Right lobe of liver (tissue), 6 donors: ENCODE measurements at regions not wholly inside any gene's neighbourhood (a gene's known extent, or its start where the extent isn't known, plus 50 kb on each side); places are given as distances from the start of the nearest gene placed in this dataset.

Experiments used
- ATAC-seq, 4 donors: fragments of 200-7000 bp; cut with Tn5 transposase; one replicate each; pipeline ENCODE4 v1.9.1; 2020; ENCODE audit warnings: mild to moderate bottlenecking in 4 of 4, moderate library complexity in 4 of 4
- DNase-seq, 3 donors: peaks; one replicate each; pipeline ENCODE4 v3.0.0-alpha.2; 2020
- H3K27ac ChIP-seq, 3 donors: fragments of 200-600 bp; one replicate each; pipeline ENCODE4 v1.8.0; 2022
- H3K27me3 ChIP-seq, 2 donors: fragments of 200-600 bp; one replicate each; pipeline ENCODE4 v1.8.0; 2022
- H3K36me3 ChIP-seq, 4 donors: fragments of 200-600 bp; sonication (generic) in 1 of 4; one replicate each; pipeline versions ENCODE4 v1.5.1 to v1.8.0; 2017 to 2022; ENCODE audit warnings: control low read depth in 1 of 4
- H3K4me1 ChIP-seq, 4 donors: fragments of 200-600 bp; sonication (generic) in 1 of 4; one replicate each; pipeline versions ENCODE4 v1.5.1 to v1.8.0; 2017 to 2022; ENCODE audit warnings: control low read depth in 1 of 4
- H3K4me3 ChIP-seq, 3 donors: fragments of 200-600 bp; one replicate each; pipeline ENCODE4 v1.8.0; 2022
- H3K9me3 ChIP-seq, 4 donors: fragments of 200-600 bp; sonication (generic) in 1 of 4; one replicate each; pipeline versions ENCODE4 v1.5.1 to v1.8.0; 2017 to 2022; ENCODE audit warnings: control low read depth in 1 of 4
- CTCF ChIP-seq, 4 donors: fragments of 200-600 bp in 3 of 4; fragments of 450-650 bp in 1 of 4; IDR thresholded peaks; one replicate each; pipeline versions ENCODE4 v1.5.1 to v1.8.0; 2016 to 2022; ENCODE audit warnings: antibody characterized with exemption in 4 of 4, mild to moderate bottlenecking in 2 of 4
- POLR2A ChIP-seq: fragments of 450-650 bp; IDR thresholded peaks from one replicate; pipeline ENCODE4 v1.6.1; 2017; ENCODE audit warnings: antibody characterized with exemption, mild to moderate bottlenecking
- WGBS: methylation state at CpG from one replicate; pipeline ENCODE4 v1.1.6; 2018; ENCODE audit warnings: low coverage, low lambda C conversion rate; ENCODE audit not compliant: insufficient coverage; ENCODE audit errors: missing lambda C conversion rate; 5-methylcytosine and 5-hydroxymethylcytosine counted together
- intact Hi-C, 2 donors: fragments of 100-400 bp; cut with DNase I; formaldehyde crosslinking; loops; one replicate each; pipeline versions ENCODE4 v1.11.2 to v1.14.1; 2022
- donor health status: DM: no; HTN: yes; CAD: no.
- donor health status: DM: no; HTN: no; CAD: no.
- donor health status: DM: no; HTN: no; CAD: no.
- donor health status: DM: no; HTN: yes; CAD: no.
- donor health status: DM: no; HTN: yes; CAD: no.

- TF ChIP-seq CTCF (IDR thresholded peaks at IDR 0.05) (no peak), POLR2A (no peak)
- Histone ChIP-seq H3K4me1 (no peaks in the 10 kb centered on the region), H3K4me3 (no peak overlapping the region), H3K27ac (no peak overlapping the region), H3K9me3 (no peaks in the 10 kb centered on the region), H3K27me3 (no peaks in the 10 kb centered on the region), H3K36me3 (no peaks in the 10 kb centered on the region)
- ATAC-seq (no peak), DNase-seq (no peak)
- WGBS = 49% methylated on average over 3 of the region's 3 CpGs
- intact Hi-C loops = no loop called here
These were observed 461.4 kb upstream of the KIRREL3 start for GRCh38 chr11:127462065-127462344.

GRCh38 chr11:127461241-127462064, 460.9 kb upstream of the KIRREL3 start:
- no peak overlapping the region for H3K4me3 ChIP-seq
- no peak overlapping the region for H3K27ac ChIP-seq
- no peaks in the 10 kb centered on the region for H3K9me3 ChIP-seq
- DNase-seq (no peak), ATAC-seq (no peak)
- TF ChIP-seq CTCF (IDR thresholded peaks at IDR 0.05) = no peak
- no peak for TF ChIP-seq POLR2A
- intact Hi-C loops = no loop called here
- no peaks in the 10 kb centered on the region for H3K27me3 ChIP-seq
- H3K4me1 ChIP-seq = no peaks in the 10 kb centered on the region
- WGBS = 38% methylated on average over 6 of the region's 6 CpGs
- H3K36me3 ChIP-seq = no peaks in the 10 kb centered on the region

GRCh38 chr11:127458561-127458960, 458.0 kb upstream of the KIRREL3 start:
- DNase-seq (no peak), ATAC-seq (no peak)
- whole genome bisulfite sequencing = 28% methylated on average over 2 of the region's 2 CpGs
- TF ChIP-seq POLR2A (no peak), CTCF (IDR thresholded peaks at IDR 0.05) (no peak)
- H3K27ac ChIP-seq = no peak overlapping the region
- H3K27me3 ChIP-seq = no peaks in the 10 kb centered on the region
- intact Hi-C loops = no loop called here
- H3K9me3 ChIP-seq = no peaks in the 10 kb centered on the region
- no peaks in the 10 kb centered on the region for H3K36me3 ChIP-seq
- H3K4me3 ChIP-seq = no peak overlapping the region
- no peaks in the 10 kb centered on the region for H3K4me1 ChIP-seq

- Histone ChIP-seq H3K27me3 (no peaks in the 10 kb centered on the region), H3K4me3 (no peak overlapping the region), H3K4me1 (no peaks in the 10 kb centered on the region), H3K36me3 (no peaks in the 10 kb centered on the region), H3K9me3 (no peaks in the 10 kb centered on the region), H3K27ac (no peak overlapping the region)
- DNase-seq = no peak
- TF ChIP-seq POLR2A (no peak), CTCF (IDR thresholded peaks at IDR 0.05) (no peak)
- ATAC-seq = no peak
- intact Hi-C loops = no loop called here
- WGBS = 44% methylated on average over 4 of the region's 4 CpGs
These were observed 454.3 kb upstream of the KIRREL3 start for GRCh38 chr11:127454856-127455255.
